H1 (cell line): ENCODE measurements at regions not wholly inside any gene's neighbourhood (a gene's known extent, or its start where the extent isn't known, plus 50 kb on each side); places are given as distances from the start of the nearest gene placed in this dataset.

Experiments used
- CREB1 ChIP-seq: IDR thresholded peaks from 2 replicates; pipeline ENCODE4 v1.6.1; 2012; ENCODE audit warnings: inconsistent platforms
- EP300 ChIP-seq, 2 experiments: IDR thresholded peaks; 1 replicate in 1 of 2; 2 replicates in 1 of 2; pipeline ENCODE4 v1.6.1; 2011 to 2012; ENCODE audit warnings: low read depth in 2 of 2, low read length in 2 of 2, mild to moderate bottlenecking in 2 of 2, borderline replicate concordance in 1 of 2, inconsistent platforms in 1 of 2, moderate library complexity in 1 of 2
- POLR2AphosphoS5 ChIP-seq: IDR thresholded peaks from 2 replicates; pipeline ENCODE4 v1.6.1; 2011; ENCODE audit warnings: low read depth, low read length
- RXRA ChIP-seq: IDR thresholded peaks from 2 replicates; pipeline ENCODE4 v1.6.1; 2011; ENCODE audit warnings: low read depth, mild to moderate bottlenecking, low read length, moderate library complexity; ENCODE audit not compliant: insufficient read depth
- SIX5 ChIP-seq: IDR thresholded peaks from 2 replicates; pipeline ENCODE4 v1.6.1; 2011; ENCODE audit warnings: mild to moderate bottlenecking, low read depth, low read length
- TF ChIP-seq, protein P1 (sequence below): fragments of 300-600 bp; sonication (generic); IDR thresholded peaks from 2 replicates; pipeline ENCODE4 v1.7.1; 2012; ENCODE audit warnings: low read length, moderate library complexity, mild to moderate bottlenecking, inconsistent platforms; ENCODE audit not compliant: insufficient replicate concordance

DNA sequence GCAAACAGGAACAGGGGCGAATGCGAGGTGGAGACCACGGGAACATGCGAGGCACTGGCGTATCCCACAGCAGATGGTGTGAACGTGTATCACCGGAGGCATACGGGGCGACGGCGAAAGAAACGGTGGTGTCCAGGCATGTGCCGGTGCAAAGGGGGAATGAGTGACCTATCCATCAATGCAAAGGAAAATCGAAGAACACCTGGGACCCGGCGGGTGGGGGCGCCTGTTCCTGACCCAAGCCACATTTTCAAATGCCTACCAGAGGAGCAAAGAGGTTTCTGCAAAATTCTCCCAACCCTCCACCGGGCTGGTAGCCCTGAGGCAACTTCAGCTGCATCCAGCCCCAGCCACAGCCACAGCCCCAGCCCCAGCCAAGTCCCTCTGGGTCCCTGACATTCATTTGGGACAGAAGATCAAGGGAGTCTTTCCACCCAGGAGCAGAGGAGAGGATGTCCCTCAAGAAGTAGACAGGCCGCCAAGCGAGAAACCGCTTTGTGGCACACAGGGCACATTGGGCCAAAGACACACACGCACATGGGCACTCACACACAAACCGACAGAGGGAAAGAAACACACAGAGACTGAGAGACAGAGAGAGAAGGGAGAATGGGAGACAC lies 164.0 kb upstream of the ZNF337 start (continued):
- TF ChIP-seq, protein P1, sequence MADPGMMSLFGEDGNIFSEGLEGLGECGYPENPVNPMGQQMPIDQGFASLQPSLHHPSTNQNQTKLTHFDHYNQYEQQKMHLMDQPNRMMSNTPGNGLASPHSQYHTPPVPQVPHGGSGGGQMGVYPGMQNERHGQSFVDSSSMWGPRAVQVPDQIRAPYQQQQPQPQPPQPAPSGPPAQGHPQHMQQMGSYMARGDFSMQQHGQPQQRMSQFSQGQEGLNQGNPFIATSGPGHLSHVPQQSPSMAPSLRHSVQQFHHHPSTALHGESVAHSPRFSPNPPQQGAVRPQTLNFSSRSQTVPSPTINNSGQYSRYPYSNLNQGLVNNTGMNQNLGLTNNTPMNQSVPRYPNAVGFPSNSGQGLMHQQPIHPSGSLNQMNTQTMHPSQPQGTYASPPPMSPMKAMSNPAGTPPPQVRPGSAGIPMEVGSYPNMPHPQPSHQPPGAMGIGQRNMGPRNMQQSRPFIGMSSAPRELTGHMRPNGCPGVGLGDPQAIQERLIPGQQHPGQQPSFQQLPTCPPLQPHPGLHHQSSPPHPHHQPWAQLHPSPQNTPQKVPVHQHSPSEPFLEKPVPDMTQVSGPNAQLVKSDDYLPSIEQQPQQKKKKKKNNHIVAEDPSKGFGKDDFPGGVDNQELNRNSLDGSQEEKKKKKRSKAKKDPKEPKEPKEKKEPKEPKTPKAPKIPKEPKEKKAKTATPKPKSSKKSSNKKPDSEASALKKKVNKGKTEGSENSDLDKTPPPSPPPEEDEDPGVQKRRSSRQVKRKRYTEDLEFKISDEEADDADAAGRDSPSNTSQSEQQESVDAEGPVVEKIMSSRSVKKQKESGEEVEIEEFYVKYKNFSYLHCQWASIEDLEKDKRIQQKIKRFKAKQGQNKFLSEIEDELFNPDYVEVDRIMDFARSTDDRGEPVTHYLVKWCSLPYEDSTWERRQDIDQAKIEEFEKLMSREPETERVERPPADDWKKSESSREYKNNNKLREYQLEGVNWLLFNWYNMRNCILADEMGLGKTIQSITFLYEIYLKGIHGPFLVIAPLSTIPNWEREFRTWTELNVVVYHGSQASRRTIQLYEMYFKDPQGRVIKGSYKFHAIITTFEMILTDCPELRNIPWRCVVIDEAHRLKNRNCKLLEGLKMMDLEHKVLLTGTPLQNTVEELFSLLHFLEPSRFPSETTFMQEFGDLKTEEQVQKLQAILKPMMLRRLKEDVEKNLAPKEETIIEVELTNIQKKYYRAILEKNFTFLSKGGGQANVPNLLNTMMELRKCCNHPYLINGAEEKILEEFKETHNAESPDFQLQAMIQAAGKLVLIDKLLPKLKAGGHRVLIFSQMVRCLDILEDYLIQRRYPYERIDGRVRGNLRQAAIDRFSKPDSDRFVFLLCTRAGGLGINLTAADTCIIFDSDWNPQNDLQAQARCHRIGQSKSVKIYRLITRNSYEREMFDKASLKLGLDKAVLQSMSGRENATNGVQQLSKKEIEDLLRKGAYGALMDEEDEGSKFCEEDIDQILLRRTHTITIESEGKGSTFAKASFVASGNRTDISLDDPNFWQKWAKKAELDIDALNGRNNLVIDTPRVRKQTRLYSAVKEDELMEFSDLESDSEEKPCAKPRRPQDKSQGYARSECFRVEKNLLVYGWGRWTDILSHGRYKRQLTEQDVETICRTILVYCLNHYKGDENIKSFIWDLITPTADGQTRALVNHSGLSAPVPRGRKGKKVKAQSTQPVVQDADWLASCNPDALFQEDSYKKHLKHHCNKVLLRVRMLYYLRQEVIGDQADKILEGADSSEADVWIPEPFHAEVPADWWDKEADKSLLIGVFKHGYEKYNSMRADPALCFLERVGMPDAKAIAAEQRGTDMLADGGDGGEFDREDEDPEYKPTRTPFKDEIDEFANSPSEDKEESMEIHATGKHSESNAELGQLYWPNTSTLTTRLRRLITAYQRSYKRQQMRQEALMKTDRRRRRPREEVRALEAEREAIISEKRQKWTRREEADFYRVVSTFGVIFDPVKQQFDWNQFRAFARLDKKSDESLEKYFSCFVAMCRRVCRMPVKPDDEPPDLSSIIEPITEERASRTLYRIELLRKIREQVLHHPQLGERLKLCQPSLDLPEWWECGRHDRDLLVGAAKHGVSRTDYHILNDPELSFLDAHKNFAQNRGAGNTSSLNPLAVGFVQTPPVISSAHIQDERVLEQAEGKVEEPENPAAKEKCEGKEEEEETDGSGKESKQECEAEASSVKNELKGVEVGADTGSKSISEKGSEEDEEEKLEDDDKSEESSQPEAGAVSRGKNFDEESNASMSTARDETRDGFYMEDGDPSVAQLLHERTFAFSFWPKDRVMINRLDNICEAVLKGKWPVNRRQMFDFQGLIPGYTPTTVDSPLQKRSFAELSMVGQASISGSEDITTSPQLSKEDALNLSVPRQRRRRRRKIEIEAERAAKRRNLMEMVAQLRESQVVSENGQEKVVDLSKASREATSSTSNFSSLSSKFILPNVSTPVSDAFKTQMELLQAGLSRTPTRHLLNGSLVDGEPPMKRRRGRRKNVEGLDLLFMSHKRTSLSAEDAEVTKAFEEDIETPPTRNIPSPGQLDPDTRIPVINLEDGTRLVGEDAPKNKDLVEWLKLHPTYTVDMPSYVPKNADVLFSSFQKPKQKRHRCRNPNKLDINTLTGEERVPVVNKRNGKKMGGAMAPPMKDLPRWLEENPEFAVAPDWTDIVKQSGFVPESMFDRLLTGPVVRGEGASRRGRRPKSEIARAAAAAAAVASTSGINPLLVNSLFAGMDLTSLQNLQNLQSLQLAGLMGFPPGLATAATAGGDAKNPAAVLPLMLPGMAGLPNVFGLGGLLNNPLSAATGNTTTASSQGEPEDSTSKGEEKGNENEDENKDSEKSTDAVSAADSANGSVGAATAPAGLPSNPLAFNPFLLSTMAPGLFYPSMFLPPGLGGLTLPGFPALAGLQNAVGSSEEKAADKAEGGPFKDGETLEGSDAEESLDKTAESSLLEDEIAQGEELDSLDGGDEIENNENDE: no peak
- TF ChIP-seq CREB1: no peak
- TF ChIP-seq EP300 (IDR thresholded peaks at IDR 0.05; ENCODE audit: borderline replicate concordance in 1 of 2, low read depth in 2 of 2, low read length in 2 of 2): no peak
- TF ChIP-seq SIX5: no peak
- TF ChIP-seq POLR2AphosphoS5: no peak
- no peak for TF ChIP-seq RXRA
